Neural crest cell (in vitro differentiated cells): ENCODE measurements at regions not wholly inside any gene's neighbourhood (a gene's known extent, or its start where the extent isn't known, plus 50 kb on each side); places are given as distances from the start of the nearest gene placed in this dataset.

Experiments used
- DNase-seq: peaks from one replicate; pipeline ENCODE4 v3.0.0; 2021; ENCODE audit warnings: low read depth, mixed read lengths, low spot score
- H3K27ac Mint-ChIP-seq: one replicate; pipeline ENCODE4 v1.8.0; 2021; ENCODE audit warnings: mild to moderate bottlenecking, mixed read lengths; ENCODE audit not compliant: unreplicated experiment
- H3K27me3 Mint-ChIP-seq: 2 replicates; pipeline ENCODE4 v1.8.0; 2021; ENCODE audit warnings: low read depth, mild to moderate bottlenecking, mixed read lengths
- H3K36me3 Mint-ChIP-seq: 2 replicates; pipeline ENCODE4 v1.8.0; 2021; ENCODE audit warnings: low read depth, mild to moderate bottlenecking, mixed read lengths
- H3K4me1 Mint-ChIP-seq: 2 replicates; pipeline ENCODE4 v1.8.0; 2021; ENCODE audit warnings: mixed read lengths
- H3K4me3 Mint-ChIP-seq: one replicate; pipeline ENCODE4 v1.8.0; 2021; ENCODE audit warnings: mild to moderate bottlenecking, mixed read lengths
- H3K9me3 Mint-ChIP-seq: 2 replicates; pipeline ENCODE4 v1.8.0; 2021; ENCODE audit warnings: mixed read lengths
- TF ChIP-seq, protein P1 (sequence below): fragments of 200-600 bp; sonication (generic); conservative IDR thresholded peaks from 2 replicates; pipeline ENCODE4 v1.5.0; 2021; ENCODE audit warnings: antibody characterized with exemption, mild to moderate bottlenecking

GRCh38 chr11:114846416-114846791 lies 168.1 kb downstream of the NXPE2 start:
- Mint-ChIP-seq H3K4me3 (no peak overlapping the region), H3K36me3 (no peaks in the 10 kb centered on the region), H3K27me3 (peaks cover 23% of the 10 kb centered on the region), H3K27ac (no peak overlapping the region), H3K4me1 (peaks cover 17% of the 10 kb centered on the region), H3K9me3 (no peaks in the 10 kb centered on the region)
- no peak for DNase-seq
- TF ChIP-seq, protein P1, sequence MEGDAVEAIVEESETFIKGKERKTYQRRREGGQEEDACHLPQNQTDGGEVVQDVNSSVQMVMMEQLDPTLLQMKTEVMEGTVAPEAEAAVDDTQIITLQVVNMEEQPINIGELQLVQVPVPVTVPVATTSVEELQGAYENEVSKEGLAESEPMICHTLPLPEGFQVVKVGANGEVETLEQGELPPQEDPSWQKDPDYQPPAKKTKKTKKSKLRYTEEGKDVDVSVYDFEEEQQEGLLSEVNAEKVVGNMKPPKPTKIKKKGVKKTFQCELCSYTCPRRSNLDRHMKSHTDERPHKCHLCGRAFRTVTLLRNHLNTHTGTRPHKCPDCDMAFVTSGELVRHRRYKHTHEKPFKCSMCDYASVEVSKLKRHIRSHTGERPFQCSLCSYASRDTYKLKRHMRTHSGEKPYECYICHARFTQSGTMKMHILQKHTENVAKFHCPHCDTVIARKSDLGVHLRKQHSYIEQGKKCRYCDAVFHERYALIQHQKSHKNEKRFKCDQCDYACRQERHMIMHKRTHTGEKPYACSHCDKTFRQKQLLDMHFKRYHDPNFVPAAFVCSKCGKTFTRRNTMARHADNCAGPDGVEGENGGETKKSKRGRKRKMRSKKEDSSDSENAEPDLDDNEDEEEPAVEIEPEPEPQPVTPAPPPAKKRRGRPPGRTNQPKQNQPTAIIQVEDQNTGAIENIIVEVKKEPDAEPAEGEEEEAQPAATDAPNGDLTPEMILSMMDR = no peak

DNA sequence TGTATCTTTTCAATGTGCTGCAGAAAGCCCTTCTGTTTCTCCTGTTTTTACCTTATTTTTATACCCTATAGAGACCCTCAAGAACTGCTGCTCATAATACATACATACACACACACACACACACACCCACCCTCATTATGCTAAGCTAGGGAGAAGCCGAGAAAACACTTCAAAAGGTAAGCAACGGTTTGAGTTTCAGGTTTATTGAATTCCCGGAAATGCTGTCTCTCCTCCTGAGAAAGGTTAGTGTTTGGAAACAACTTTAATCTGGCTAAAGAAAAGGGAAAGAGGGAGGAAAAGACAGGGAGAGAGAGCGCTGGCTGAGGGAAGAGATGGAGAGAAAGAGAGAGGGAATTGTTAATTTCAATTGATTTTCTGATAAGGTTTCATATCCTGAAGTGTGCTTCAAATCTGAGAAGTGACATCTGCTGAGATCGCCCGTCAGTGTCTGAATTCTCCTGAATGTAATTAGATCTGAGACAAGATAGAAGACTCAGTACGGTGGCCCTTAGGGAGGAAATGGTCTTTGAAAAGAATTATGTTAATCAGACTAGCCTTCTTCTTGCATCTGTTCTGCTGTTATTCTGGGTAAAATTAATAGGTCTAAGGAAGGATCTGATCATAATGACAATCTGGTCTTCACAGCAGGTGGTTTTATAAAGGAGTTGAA lies 169.1 kb downstream of the NXPE2 start:
- peaks cover 17% of the 10 kb centered on the region for H3K4me1 Mint-ChIP-seq
- H3K4me3 Mint-ChIP-seq = no peak overlapping the region
- no peaks in the 10 kb centered on the region for H3K9me3 Mint-ChIP-seq
- H3K27ac Mint-ChIP-seq = no peak overlapping the region
- no peak for DNase-seq
- peaks cover 26% of the 10 kb centered on the region for H3K27me3 Mint-ChIP-seq
- H3K36me3 Mint-ChIP-seq = no peaks in the 10 kb centered on the region
- TF ChIP-seq, protein P1 = no peak

DNA sequence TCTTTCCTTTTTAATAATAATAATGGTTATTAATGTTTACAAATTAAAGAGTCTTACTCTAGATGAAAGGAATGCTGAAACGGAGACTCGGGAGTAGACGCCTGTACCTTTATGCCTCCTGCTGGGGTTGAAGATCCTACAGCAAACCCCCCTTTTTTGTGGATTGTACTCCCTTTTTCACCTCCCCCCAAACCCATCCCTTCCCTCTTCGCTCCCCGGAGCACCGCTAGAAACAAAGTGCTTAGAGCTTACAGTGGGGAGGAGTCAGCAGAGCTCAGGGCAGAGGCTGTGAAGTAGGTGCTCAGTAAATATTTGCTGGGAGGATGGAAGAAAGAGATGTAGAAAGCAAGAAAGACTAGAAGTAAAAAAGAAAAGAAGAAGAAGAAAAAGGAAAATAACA lies 169.7 kb downstream of the NXPE2 start:
- DNase-seq = no peak
- peaks cover 26% of the 10 kb centered on the region for H3K27me3 Mint-ChIP-seq
- TF ChIP-seq, protein P1 = no peak
- H3K4me3 Mint-ChIP-seq = no peak overlapping the region
- no peaks in the 10 kb centered on the region for H3K36me3 Mint-ChIP-seq
- H3K27ac Mint-ChIP-seq = no peak overlapping the region
- no peaks in the 10 kb centered on the region for H3K9me3 Mint-ChIP-seq
- peaks cover 17% of the 10 kb centered on the region for H3K4me1 Mint-ChIP-seq

- no peak for DNase-seq
- H3K27me3 Mint-ChIP-seq = peaks cover 4% of the 10 kb centered on the region
- peaks cover 7% of the 10 kb centered on the region for H3K9me3 Mint-ChIP-seq
- no peaks in the 10 kb centered on the region for H3K4me1 Mint-ChIP-seq
- H3K36me3 Mint-ChIP-seq = no peaks in the 10 kb centered on the region
- H3K4me3 Mint-ChIP-seq = no peak overlapping the region
- H3K27ac Mint-ChIP-seq = no peak overlapping the region
- TF ChIP-seq, protein P1 = no peak
Observed at GRCh38 chr11:114857281-114857680, 179.0 kb downstream of the NXPE2 start.

DNA sequence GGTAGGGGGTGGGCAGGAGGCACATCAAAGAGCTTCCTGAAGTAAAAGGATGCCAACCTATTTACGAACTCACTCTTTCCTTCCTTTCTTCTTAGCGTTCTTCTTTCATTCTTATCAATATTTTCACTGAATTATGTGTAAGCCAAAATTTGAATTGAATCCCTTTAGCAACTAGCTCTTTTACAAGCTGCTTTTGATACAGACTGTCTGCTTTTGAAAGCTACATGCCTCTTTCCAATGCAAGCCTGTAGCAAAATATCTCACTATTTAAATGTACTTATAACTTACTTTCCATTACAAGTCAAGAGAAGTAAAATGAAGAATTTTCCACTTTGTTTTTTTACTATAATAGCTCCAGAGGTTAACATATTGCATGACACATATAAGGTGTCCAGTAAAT lies 186.6 kb downstream of the NXPE2 start:
- no peak for DNase-seq
- Mint-ChIP-seq H3K9me3 (no peaks in the 10 kb centered on the region), H3K4me1 (no peaks in the 10 kb centered on the region), H3K4me3 (no peak overlapping the region), H3K27ac (no peak overlapping the region), H3K27me3 (peaks cover 7% of the 10 kb centered on the region), H3K36me3 (no peaks in the 10 kb centered on the region)
- TF ChIP-seq, protein P1 = no peak
